ENCODE measurements at regions not wholly inside any gene's neighbourhood (a gene's known extent, or its start where the extent isn't known, plus 50 kb on each side); places are given as distances from the start of the nearest gene placed in this dataset.

DNA sequence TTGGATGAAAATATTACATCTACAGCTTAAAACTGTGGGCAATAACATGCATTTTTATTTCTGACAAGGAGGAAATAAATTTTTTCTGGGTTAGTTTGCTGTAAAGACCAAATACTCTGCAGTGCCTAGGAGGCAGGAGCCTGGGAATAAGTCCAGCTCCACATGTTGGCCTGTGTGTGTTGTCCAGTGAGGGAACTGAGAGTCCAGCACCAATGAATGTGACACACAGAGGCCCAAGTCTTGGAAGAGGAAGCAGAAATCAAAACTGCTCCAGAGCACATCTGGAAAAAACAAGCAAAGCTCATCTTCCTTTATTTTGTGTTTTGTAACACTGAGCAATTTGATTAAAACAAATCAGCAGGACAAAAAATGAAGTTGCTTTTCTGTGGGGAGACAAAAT lies 63.1 kb upstream of the KLHL14 start:
- ATAC-seq (no peak), DNase-seq (ENCODE audit: low spot score in 2 of 2) (no peak)
- Mint-ChIP-seq H3K36me3 (no peaks in the 10 kb centered on the region), H3K4me3 (no peak overlapping the region), H3K4me1 (no peaks in the 10 kb centered on the region), H3K9me3 (peaks cover 7% of the 10 kb centered on the region), H3K27ac (no peak overlapping the region)

GRCh38 chr18:32831781-32832180 lies 59.0 kb upstream of the KLHL14 start:
- Mint-ChIP-seq H3K4me3 (no peak overlapping the region), H3K36me3 (no peaks in the 10 kb centered on the region), H3K9me3 (peaks cover 15% of the 10 kb centered on the region), H3K4me1 (no peaks in the 10 kb centered on the region), H3K27ac (no peak overlapping the region)
- ATAC-seq (no peak), DNase-seq (ENCODE audit: low spot score in 2 of 2) (no peak)

DNA sequence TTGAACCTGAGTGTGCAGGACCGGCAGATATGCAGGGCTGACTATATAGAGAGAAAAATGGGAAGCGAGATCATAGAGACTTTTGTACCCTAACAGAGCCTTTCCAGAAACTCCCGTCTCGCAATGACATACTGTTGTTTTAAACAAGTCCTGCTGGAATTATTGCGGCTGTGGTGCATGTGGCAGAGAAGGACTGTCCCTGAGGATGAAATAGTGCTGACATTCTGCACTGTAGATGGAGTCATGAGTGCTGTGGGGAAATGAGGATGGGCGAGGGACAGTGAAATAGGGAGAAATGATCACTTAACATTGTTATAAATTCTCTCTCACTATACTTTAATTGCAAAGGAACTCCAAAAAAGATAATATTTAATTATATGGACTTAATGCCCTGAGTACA lies 50.4 kb upstream of the KLHL14 start:
- no peak overlapping the region for H3K4me3 Mint-ChIP-seq
- DNase-seq (ENCODE audit: low spot score in 2 of 2) (no peak), ATAC-seq (no peak)
- no peaks in the 10 kb centered on the region for H3K4me1 Mint-ChIP-seq
- no peak overlapping the region for H3K27ac Mint-ChIP-seq
- H3K9me3 Mint-ChIP-seq = peaks cover 10% of the 10 kb centered on the region
- H3K36me3 Mint-ChIP-seq = no peaks in the 10 kb centered on the region
